PC-3 (cell line): ENCODE measurements at regions not wholly inside any gene's neighbourhood (a gene's known extent, or its start where the extent isn't known, plus 50 kb on each side); places are given as distances from the start of the nearest gene placed in this dataset.

ENCODE experiments used
- EZH2 ChIP-seq: fragments of 300-600 bp; sonication (generic); IDR thresholded peaks from one replicate; pipeline ENCODE4 v1.6.1; 2017; ENCODE audit warnings: antibody characterized with exemption, mild to moderate bottlenecking, low read length; ENCODE audit not compliant: unreplicated experiment
- EZH2phosphoT487 ChIP-seq: fragments of 300-600 bp; sonication (generic); IDR thresholded peaks from 2 replicates; pipeline ENCODE4 v1.6.1; 2018; ENCODE audit warnings: mild to moderate bottlenecking, antibody characterized with exemption, low read length, borderline replicate concordance
- TF ChIP-seq, protein P1 (sequence below): fragments of 300-600 bp; sonication (generic); conservative IDR thresholded peaks from 2 replicates; pipeline ENCODE4 v1.5.1; 2017; ENCODE audit warnings: antibody characterized with exemption, low read depth, mild to moderate bottlenecking, low read length

DNA sequence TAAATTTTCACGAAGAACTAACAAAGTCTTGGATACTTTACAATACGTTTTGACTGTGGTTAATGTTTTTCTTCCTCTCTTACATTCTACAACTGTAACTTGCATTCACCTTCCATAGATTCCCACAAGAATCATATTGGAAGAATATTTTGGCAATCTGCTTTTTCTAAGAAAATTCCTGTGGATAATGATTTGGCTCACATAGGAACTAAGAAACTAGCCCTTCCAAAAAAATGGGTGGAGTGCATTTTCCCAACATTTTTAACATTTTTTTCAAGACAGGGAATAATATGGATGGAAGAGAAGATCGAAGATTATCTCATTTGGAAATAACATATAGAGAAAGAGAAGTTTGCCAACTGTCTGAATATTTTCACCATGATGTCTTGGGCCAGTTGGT lies 256.9 kb upstream of the POU2AF2 start:
- TF ChIP-seq, protein P1, sequence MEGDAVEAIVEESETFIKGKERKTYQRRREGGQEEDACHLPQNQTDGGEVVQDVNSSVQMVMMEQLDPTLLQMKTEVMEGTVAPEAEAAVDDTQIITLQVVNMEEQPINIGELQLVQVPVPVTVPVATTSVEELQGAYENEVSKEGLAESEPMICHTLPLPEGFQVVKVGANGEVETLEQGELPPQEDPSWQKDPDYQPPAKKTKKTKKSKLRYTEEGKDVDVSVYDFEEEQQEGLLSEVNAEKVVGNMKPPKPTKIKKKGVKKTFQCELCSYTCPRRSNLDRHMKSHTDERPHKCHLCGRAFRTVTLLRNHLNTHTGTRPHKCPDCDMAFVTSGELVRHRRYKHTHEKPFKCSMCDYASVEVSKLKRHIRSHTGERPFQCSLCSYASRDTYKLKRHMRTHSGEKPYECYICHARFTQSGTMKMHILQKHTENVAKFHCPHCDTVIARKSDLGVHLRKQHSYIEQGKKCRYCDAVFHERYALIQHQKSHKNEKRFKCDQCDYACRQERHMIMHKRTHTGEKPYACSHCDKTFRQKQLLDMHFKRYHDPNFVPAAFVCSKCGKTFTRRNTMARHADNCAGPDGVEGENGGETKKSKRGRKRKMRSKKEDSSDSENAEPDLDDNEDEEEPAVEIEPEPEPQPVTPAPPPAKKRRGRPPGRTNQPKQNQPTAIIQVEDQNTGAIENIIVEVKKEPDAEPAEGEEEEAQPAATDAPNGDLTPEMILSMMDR: no peak
- TF ChIP-seq EZH2phosphoT487 (no peak), EZH2 (no peak)
